Activated naive CD4-positive, alpha-beta T cell treated with Interleukin-2 at 50 U/mL for 16 hours (primary cell): ENCODE measurements at regions not wholly inside any gene's neighbourhood (a gene's known extent, or its start where the extent isn't known, plus 50 kb on each side); places are given as distances from the start of the nearest gene placed in this dataset.
A peak's percentile ranks its signal among the peaks of the same experiment; 100 is the strongest.
"Not testable (repeated sequence)": the region's sequence is repeated elsewhere in the genome, so short reads cannot be mapped to it uniquely, and the experiment has no call there.

Source experiments
- DNase-seq: peaks from one replicate; pipeline ENCODE4 v3.0.0-alpha.2; 2020

- no peak for DNase-seq
Observed at GRCh38 chr19:30810726-30811125, 438.5 kb downstream of the ZNF536 start.

- DNase-seq = no peak
Observed at GRCh38 chr19:30807278-30807677, 435.1 kb downstream of the ZNF536 start.

- no peak for DNase-seq
Observed at GRCh38 chr19:30806311-30806710, 434.1 kb downstream of the ZNF536 start.

- DNase-seq = no peak
Observed at GRCh38 chr19:30804751-30805150, 432.6 kb downstream of the ZNF536 start.

GRCh38 chr19:30804333-30804732, 432.1 kb downstream of the ZNF536 start:
- not testable (repeated sequence) for DNase-seq

GRCh38 chr19:30802424-30803013, 430.3 kb downstream of the ZNF536 start:
- no peak for DNase-seq

GRCh38 chr19:30799865-30800755, 427.9 kb downstream of the ZNF536 start:
- peak; percentile 15 for DNase-seq

GRCh38 chr19:30795727-30796126, 423.5 kb downstream of the ZNF536 start:
- DNase-seq = no peak

- DNase-seq = no peak
Observed at GRCh38 chr19:30792561-30793505, 420.6 kb downstream of the ZNF536 start.

GRCh38 chr19:30791088-30791487, 418.9 kb downstream of the ZNF536 start:
- no peak for DNase-seq

GRCh38 chr19:30790056-30790680, 418.0 kb downstream of the ZNF536 start:
- DNase-seq = no peak

GRCh38 chr19:30788105-30788765, 416.1 kb downstream of the ZNF536 start:
- no peak for DNase-seq

GRCh38 chr19:30785458-30786137, 413.4 kb downstream of the ZNF536 start:
- no peak for DNase-seq

- DNase-seq = peak; percentile 61
Observed at GRCh38 chr19:30784850-30785457, 412.8 kb downstream of the ZNF536 start.

- no peak for DNase-seq
Observed at GRCh38 chr19:30783936-30784335, 411.8 kb downstream of the ZNF536 start.

- DNase-seq = no peak
Observed at GRCh38 chr19:30783212-30783611, 411.0 kb downstream of the ZNF536 start.

- no peak for DNase-seq
Observed at GRCh38 chr19:30781519-30781918, 409.3 kb downstream of the ZNF536 start.

- no peak for DNase-seq
Observed at GRCh38 chr19:30781047-30781446, 408.9 kb downstream of the ZNF536 start.

GRCh38 chr19:30780456-30780855, 408.3 kb downstream of the ZNF536 start:
- no peak for DNase-seq

GRCh38 chr19:30780032-30780431, 407.8 kb downstream of the ZNF536 start:
- no peak for DNase-seq
